SK-N-MC (cell line): ENCODE measurements at regions not wholly inside any gene's neighbourhood (a gene's known extent, or its start where the extent isn't known, plus 50 kb on each side); places are given as distances from the start of the nearest gene placed in this dataset.

Source experiments
- DNase-seq: peaks from one replicate; pipeline ENCODE4 v3.0.0-alpha.2; 2011; ENCODE audit warnings: low read depth, low spot score
- H3K27ac ChIP-seq: fragments of 200-600 bp; sonication (generic); 2 replicates; pipeline ENCODE4 v1.5.1; 2016; ENCODE audit warnings: mixed run types
- H3K36me3 ChIP-seq: fragments of 200-600 bp; sonication (generic); 2 replicates; pipeline ENCODE4 v1.6.1; 2017; ENCODE audit warnings: antibody characterized with exemption, low read length, mixed read lengths; ENCODE audit not compliant: insufficient read depth
- H3K4me3 ChIP-seq: fragments of 200-600 bp; sonication (generic); 2 replicates; pipeline ENCODE4 v1.5.1; 2016
- H3K9ac ChIP-seq: fragments of 200-600 bp; sonication (generic); 2 replicates; pipeline ENCODE4 v1.8.0; 2017; ENCODE audit warnings: mixed run types, mixed read lengths; ENCODE audit not compliant: insufficient read length
- H3K9me3 ChIP-seq: fragments of 200-600 bp; sonication (generic); 2 replicates; pipeline ENCODE4 v1.6.1; 2017; ENCODE audit warnings: low read depth, mild to moderate bottlenecking, antibody characterized with exemption, low read length, moderate library complexity, mixed read lengths
- EZH2 ChIP-seq: fragments of 200-600 bp; sonication (generic); IDR thresholded peaks from one replicate; pipeline ENCODE4 v1.6.1; 2017; ENCODE audit warnings: antibody characterized with exemption
- FOXP2 ChIP-seq: optimal IDR thresholded peaks from 2 replicates; pipeline ENCODE3; 2011; ENCODE audit warnings: mild to moderate bottlenecking, moderate library complexity; ENCODE audit not compliant: insufficient read depth; ENCODE audit errors: extremely low read length, control extremely low read depth
- POLR2AphosphoS5 ChIP-seq: IDR thresholded peaks from 2 replicates; pipeline ENCODE4 v1.6.1; 2012; ENCODE audit warnings: mild to moderate bottlenecking, low read depth, low read length, borderline replicate concordance

- Histone ChIP-seq H3K9ac (no peak overlapping the region), H3K27ac (no peak overlapping the region), H3K9me3 (no peaks in the 10 kb centered on the region), H3K4me3 (no peak overlapping the region), H3K36me3 (no peaks in the 10 kb centered on the region)
- no peak for DNase-seq
- no peak for TF ChIP-seq FOXP2
- no peak for TF ChIP-seq EZH2
- TF ChIP-seq POLR2AphosphoS5, result no peak
These were observed 116.1 kb upstream of the RAB12 start for GRCh38 chr18:8493141-8493540.

- Histone ChIP-seq H3K27ac (no peak overlapping the region), H3K9ac (no peak overlapping the region), H3K9me3 (no peaks in the 10 kb centered on the region), H3K36me3 (no peaks in the 10 kb centered on the region), H3K4me3 (no peak overlapping the region)
- no peak for TF ChIP-seq POLR2AphosphoS5
- TF ChIP-seq EZH2, result no peak
- no peak for TF ChIP-seq FOXP2
- DNase-seq, result no peak
These were observed 113.1 kb upstream of the RAB12 start for GRCh38 chr18:8496186-8496585.

- Histone ChIP-seq H3K4me3 (no peak overlapping the region), H3K9me3 (no peaks in the 10 kb centered on the region), H3K9ac (no peak overlapping the region), H3K27ac (no peak overlapping the region), H3K36me3 (no peaks in the 10 kb centered on the region)
- DNase-seq, result no peak
- TF ChIP-seq EZH2, result no peak
- no peak for TF ChIP-seq POLR2AphosphoS5
- TF ChIP-seq FOXP2, result no peak
These were observed 110.3 kb upstream of the RAB12 start for GRCh38 chr18:8498905-8499304.

GRCh38 chr18:8499810-8500675 lies 109.2 kb upstream of the RAB12 start:
- H3K9ac ChIP-seq, result no peak overlapping the region
- TF ChIP-seq FOXP2, result no peak
- TF ChIP-seq POLR2AphosphoS5, result no peak
- no peak for TF ChIP-seq EZH2
- no peak for DNase-seq
- H3K27ac ChIP-seq, result no peak overlapping the region
- no peak overlapping the region for H3K4me3 ChIP-seq
- H3K36me3 ChIP-seq, result no peaks in the 10 kb centered on the region
- H3K9me3 ChIP-seq, result no peaks in the 10 kb centered on the region

GRCh38 chr18:8501044-8501443 lies 108.2 kb upstream of the RAB12 start:
- Histone ChIP-seq H3K27ac (no peak overlapping the region), H3K9me3 (no peaks in the 10 kb centered on the region), H3K4me3 (no peak overlapping the region), H3K9ac (no peak overlapping the region), H3K36me3 (no peaks in the 10 kb centered on the region)
- DNase-seq, result no peak
- TF ChIP-seq EZH2 (no peak), POLR2AphosphoS5 (no peak), FOXP2 (peak; percentile 53)

- no peak for TF ChIP-seq EZH2
- no peak for TF ChIP-seq FOXP2
- no peak for TF ChIP-seq POLR2AphosphoS5
- Histone ChIP-seq H3K27ac (no peak overlapping the region), H3K36me3 (no peaks in the 10 kb centered on the region), H3K4me3 (no peak overlapping the region), H3K9me3 (no peaks in the 10 kb centered on the region), H3K9ac (no peak overlapping the region)
- no peak for DNase-seq
These were observed 106.0 kb upstream of the RAB12 start for GRCh38 chr18:8503248-8503647.

GRCh38 chr18:8504424-8504823 lies 104.8 kb upstream of the RAB12 start:
- no peak for TF ChIP-seq EZH2
- TF ChIP-seq POLR2AphosphoS5, result no peak
- H3K4me3 ChIP-seq, result no peak overlapping the region
- DNase-seq, result no peak

GRCh38 chr18:8504880-8505435 lies 104.3 kb upstream of the RAB12 start:
- Histone ChIP-seq H3K9me3 (no peaks in the 10 kb centered on the region), H3K36me3 (no peaks in the 10 kb centered on the region), H3K9ac (no peak overlapping the region), H3K27ac (no peak overlapping the region), H3K4me3 (no peak overlapping the region)
- no peak for DNase-seq
- TF ChIP-seq FOXP2 (no peak), EZH2 (no peak), POLR2AphosphoS5 (no peak)

More at GRCh38 chr18:8504424-8504823, 104.8 kb upstream of the RAB12 start:
- no peaks in the 10 kb centered on the region for H3K36me3 ChIP-seq
- H3K9me3 ChIP-seq, result no peaks in the 10 kb centered on the region
- no peak overlapping the region for H3K9ac ChIP-seq
- H3K27ac ChIP-seq, result no peak overlapping the region
